ENCODE measurements at regions not wholly inside any gene's neighbourhood (a gene's known extent, or its start where the extent isn't known, plus 50 kb on each side); places are given as distances from the start of the nearest gene placed in this dataset.

- no peak for DNase-seq
- peaks cover 0 to 2% (median 0%) of the 10 kb centered on the region in 3 donors for H3K27me3 Mint-ChIP-seq (ENCODE audit: low read depth in 3 of 3)
- 100% methylated on average over 1 of the region's 1 CpG for WGBS (ENCODE audit: insufficient coverage)
Observed at GRCh38 chr4:182010876-182011275, 232.3 kb upstream of the TENM3 start.

GRCh38 chr4:182014164-182014563 lies 229.0 kb upstream of the TENM3 start:
- no peak overlapping the region for H3K4me2 ChIP-seq (replicated peaks; ENCODE audit: extremely low read depth, low read length, poor library complexity, severe bottlenecking)
- peaks cover 0 to 9% of the 10 kb centered on the region in 2 donors for H3K9me3 ChIP-seq (replicated peaks in 1 of 2; ENCODE audit: control insufficient read depth in 1 of 2, insufficient read depth in 1 of 2, low read length in 2 of 2)
- no peak overlapping the region for H3K27ac Mint-ChIP-seq
- no peak overlapping the region for H3K4me3 Mint-ChIP-seq
- H3K27ac ChIP-seq (ENCODE audit: low read depth in 1 of 2, low read length in 2 of 2) = no peak overlapping the region
- DNase-seq = no peak
- peaks cover 0 to 6% (median 1%) of the 10 kb centered on the region in 7 donors for H3K9me3 Mint-ChIP-seq
- no peaks in the 10 kb centered on the region for H4K20me1 ChIP-seq (ENCODE audit: insufficient read depth, low read length)
- no peak overlapping the region for H2AFZ ChIP-seq (ENCODE audit: insufficient read depth, low read depth, low read length, poor library complexity, severe bottlenecking)
- H3K79me2 ChIP-seq (ENCODE audit: insufficient read depth, low read length) = no peaks in the 10 kb centered on the region
- no peaks in the 10 kb centered on the region for H3K4me1 ChIP-seq (ENCODE audit: control insufficient read depth in 1 of 2, insufficient read depth in 2 of 2, low read length in 2 of 2)
- H3K4me1 Mint-ChIP-seq = no peaks in the 10 kb centered on the region
- TF ChIP-seq CTCF (IDR thresholded peaks at IDR 0.05) = no peak
- H3K36me3 Mint-ChIP-seq = no peaks in the 10 kb centered on the region
- H3K27me3 Mint-ChIP-seq (ENCODE audit: low read depth in 3 of 3) = no peaks in the 10 kb centered on the region
- H3K9ac ChIP-seq (ENCODE audit: insufficient read depth, low read length, poor library complexity, severe bottlenecking) = no peak overlapping the region
- no peak overlapping the region for H3K4me3 ChIP-seq (replicated peaks in 1 of 3; ENCODE audit: low read depth in 2 of 3, low read length in 3 of 3)
- no peaks in the 10 kb centered on the region for H3K36me3 ChIP-seq (replicated peaks in 1 of 2; ENCODE audit: control insufficient read depth in 1 of 2, insufficient read depth in 2 of 2, low read length in 2 of 2)
- no peaks in the 10 kb centered on the region for H3K27me3 ChIP-seq (ENCODE audit: control insufficient read depth in 2 of 2, insufficient read depth in 2 of 2, low read length in 2 of 2)
- intact Hi-C loops (cut with micrococcal nuclease) = no loop called here
- WGBS (ENCODE audit: insufficient coverage) = no CpG with 5 or more reads among the region's 5 CpGs

More at GRCh38 chr4:182010876-182011275, 232.3 kb upstream of the TENM3 start:
- no peak overlapping the region for H3K4me3 ChIP-seq (replicated peaks in 1 of 3; ENCODE audit: low read depth in 2 of 3, low read length in 3 of 3)
- no peak overlapping the region for H2AFZ ChIP-seq (ENCODE audit: insufficient read depth, low read depth, low read length, poor library complexity, severe bottlenecking)
- H3K79me2 ChIP-seq (ENCODE audit: insufficient read depth, low read length) = no peaks in the 10 kb centered on the region
- no peak overlapping the region for H3K27ac ChIP-seq (ENCODE audit: low read depth in 1 of 2, low read length in 2 of 2)
- no peaks in the 10 kb centered on the region for H3K36me3 Mint-ChIP-seq
- no peaks in the 10 kb centered on the region for H3K4me1 Mint-ChIP-seq
- H3K4me1 ChIP-seq (ENCODE audit: control insufficient read depth in 1 of 2, insufficient read depth in 2 of 2, low read length in 2 of 2) = no peaks in the 10 kb centered on the region
- TF ChIP-seq CTCF (IDR thresholded peaks at IDR 0.05) = no peak
- peaks cover 0 to 13% of the 10 kb centered on the region in 2 donors for H3K9me3 ChIP-seq (replicated peaks in 1 of 2; ENCODE audit: control insufficient read depth in 1 of 2, insufficient read depth in 1 of 2, low read length in 2 of 2)
- H3K9me3 Mint-ChIP-seq = peaks cover 2 to 8% (median 6%) of the 10 kb centered on the region in 7 donors
- no peaks in the 10 kb centered on the region for H3K27me3 ChIP-seq (ENCODE audit: control insufficient read depth in 2 of 2, insufficient read depth in 2 of 2, low read length in 2 of 2)
- H3K4me2 ChIP-seq (replicated peaks; ENCODE audit: extremely low read depth, low read length, poor library complexity, severe bottlenecking) = no peak overlapping the region
- no peak overlapping the region for H3K9ac ChIP-seq (ENCODE audit: insufficient read depth, low read length, poor library complexity, severe bottlenecking)
- H3K4me3 Mint-ChIP-seq = no peak overlapping the region
- H4K20me1 ChIP-seq (ENCODE audit: insufficient read depth, low read length) = no peaks in the 10 kb centered on the region
- H3K36me3 ChIP-seq (replicated peaks in 1 of 2; ENCODE audit: control insufficient read depth in 1 of 2, insufficient read depth in 2 of 2, low read length in 2 of 2) = no peaks in the 10 kb centered on the region
- intact Hi-C loops (cut with micrococcal nuclease) = no loop called here
- H3K27ac Mint-ChIP-seq = no peak overlapping the region

Measured in CD14-positive monocyte (primary cell).